OCI-LY7 (cell line): ENCODE measurements at regions not wholly inside any gene's neighbourhood (a gene's known extent, or its start where the extent isn't known, plus 50 kb on each side); places are given as distances from the start of the nearest gene placed in this dataset.

Experiments used
- CTCF ChIP-seq: fragments of 200-600 bp; sonication (generic); conservative IDR thresholded peaks from 2 replicates; pipeline ENCODE4 v1.5.1; 2014; ENCODE audit warnings: mild to moderate bottlenecking, antibody characterized with exemption, low read length, moderate library complexity, mixed read lengths
- EZH2phosphoT487 ChIP-seq: fragments of 200-600 bp; sonication (generic); IDR thresholded peaks from 2 replicates; pipeline ENCODE4 v1.6.1; 2018; ENCODE audit warnings: low read depth, borderline replicate concordance, mild to moderate bottlenecking, mixed run types, antibody characterized with exemption, low read length, moderate library complexity, mixed read lengths

GRCh38 chr10:132130286-132131265, 56.2 kb upstream of the DPYSL4 start:
- TF ChIP-seq CTCF (no peak), EZH2phosphoT487 (no peak)
